HG03571 (cell line): ENCODE measurements at regions not wholly inside any gene's neighbourhood (a gene's known extent, or its start where the extent isn't known, plus 50 kb on each side); places are given as distances from the start of the nearest gene placed in this dataset.

Experiments
- ATAC-seq: cut with Tn5 transposase; IDR thresholded peaks from one replicate; pipeline ENCODE4 v1.9.1; 2021; ENCODE audit not compliant: unreplicated experiment

DNA sequence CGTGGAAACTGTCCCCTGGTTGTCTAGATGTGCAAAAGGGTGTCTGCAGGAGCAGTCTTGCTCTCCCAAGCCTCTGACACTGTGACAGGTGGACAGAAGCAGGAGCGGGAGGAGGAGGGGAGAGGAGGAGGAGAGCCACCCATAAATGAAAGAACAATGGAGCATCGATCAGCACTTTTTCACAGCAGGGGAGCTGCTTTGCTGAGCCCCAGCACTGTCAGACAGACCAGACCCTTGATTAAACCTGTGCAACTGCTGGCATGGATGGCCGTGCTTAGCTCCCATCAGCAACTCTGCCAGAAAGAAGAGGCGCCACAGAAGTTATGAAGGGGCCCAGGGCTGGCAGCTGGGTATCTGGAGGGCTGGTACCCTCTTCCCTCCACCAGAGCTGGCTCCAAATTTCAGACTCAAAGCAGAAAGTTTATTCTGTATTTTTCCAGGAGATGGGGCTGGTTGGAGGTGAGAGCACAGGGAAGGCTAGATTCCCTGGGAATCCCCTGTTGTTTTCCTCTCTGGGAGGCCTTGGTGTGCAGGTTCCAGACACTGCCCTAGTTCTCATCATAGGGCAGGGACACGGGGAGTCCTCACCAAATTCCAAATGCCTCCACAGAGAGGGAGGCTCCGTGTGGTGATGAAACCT, 1192.2 kb downstream of the UQCRFS1 start:
- ATAC-seq: no peak

DNA sequence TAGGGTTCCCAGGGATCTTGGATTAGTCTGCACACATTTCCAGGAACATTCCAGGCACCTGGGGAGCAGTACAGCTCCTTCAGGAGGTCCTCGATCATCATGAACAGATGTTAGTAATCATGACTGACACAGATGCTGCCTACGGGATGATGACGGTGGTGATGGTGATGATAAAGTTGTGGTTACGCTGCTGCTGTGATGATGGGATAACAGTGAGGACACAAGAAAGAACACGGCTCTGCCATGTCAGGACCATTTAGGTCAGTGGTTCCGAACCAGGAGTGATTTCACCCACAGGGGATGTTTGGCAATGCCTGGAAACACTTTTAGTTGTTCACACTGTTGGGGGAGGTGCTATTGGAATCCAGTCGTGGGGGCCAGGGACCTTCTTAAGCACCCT, 1193.0 kb downstream of the UQCRFS1 start:
- no peak for ATAC-seq

DNA sequence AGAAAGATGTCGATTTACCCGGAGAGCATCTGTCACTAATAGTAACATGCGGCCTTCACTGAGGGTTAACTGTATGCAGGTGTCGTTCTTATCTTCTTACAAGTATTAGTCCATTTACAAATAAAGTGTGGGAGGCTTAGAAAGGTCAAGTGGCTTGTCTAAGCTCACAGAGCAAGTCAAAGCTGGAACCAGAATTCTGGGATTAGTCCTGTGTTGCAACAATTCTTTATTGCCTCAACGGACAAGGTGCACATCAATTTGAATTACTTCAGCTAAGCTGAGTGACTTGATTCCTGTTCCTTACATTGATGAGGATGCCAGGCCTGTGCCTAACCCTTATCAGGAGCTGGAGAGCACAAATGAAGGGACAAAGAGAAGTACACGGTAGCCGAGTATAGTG, 1193.6 kb downstream of the UQCRFS1 start:
- no peak for ATAC-seq

DNA sequence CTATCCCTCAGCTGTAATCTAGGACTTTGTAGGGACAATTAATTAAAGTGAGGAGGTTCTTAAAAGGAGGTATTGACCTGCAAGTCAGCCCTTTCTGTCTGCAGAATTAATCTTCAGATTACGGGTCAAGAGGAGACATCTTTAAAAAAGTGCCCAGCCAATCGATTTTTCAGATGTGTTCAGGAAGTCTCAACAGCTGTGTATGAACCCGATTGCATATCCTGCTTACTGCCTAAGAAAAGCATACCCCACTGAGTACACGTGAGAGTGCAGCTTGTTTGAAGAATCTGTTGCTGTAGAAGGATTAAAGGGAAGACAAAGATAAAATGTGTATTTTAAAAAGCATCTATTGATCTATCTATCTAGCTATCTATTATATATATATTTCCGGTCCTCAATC, 1194.5 kb downstream of the UQCRFS1 start:
- no peak for ATAC-seq

DNA sequence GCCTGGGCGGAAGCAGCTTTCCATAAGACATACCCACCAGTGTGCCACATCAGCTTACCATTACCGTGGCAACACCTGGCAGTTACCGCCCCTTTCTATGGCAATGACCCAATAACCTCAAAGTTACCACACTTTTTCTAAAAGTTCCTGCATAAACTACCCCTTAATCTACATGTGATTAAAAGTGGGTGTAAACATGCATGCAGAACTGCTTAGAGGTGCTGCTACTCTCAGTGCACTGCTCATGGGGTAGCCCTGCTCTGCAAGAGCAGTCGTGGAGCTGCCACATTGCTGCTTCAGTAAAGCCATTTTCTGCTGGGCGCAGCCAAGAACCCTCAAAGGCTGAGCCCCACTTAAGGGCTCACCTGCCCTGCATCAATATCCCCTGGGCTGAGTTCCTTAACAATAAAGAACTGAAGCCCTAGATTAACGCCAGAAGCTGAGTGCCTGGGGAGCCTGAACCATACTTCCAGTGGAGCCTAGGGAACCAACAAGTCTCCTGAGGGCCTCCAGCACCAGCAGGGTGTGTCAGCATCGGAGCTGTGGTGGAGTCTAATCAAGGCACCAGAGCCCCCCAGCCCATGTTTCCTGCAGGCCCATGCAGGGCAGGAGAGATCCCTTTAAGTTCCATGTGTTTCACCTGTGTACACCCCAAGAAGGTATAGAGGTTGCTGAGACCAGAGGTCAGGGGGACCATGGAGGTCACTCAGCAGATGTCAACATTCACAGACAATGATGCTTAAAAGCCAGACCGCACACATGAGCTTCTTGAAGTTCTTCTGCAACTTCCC, 1198.1 kb downstream of the UQCRFS1 start:
- no peak for ATAC-seq

DNA sequence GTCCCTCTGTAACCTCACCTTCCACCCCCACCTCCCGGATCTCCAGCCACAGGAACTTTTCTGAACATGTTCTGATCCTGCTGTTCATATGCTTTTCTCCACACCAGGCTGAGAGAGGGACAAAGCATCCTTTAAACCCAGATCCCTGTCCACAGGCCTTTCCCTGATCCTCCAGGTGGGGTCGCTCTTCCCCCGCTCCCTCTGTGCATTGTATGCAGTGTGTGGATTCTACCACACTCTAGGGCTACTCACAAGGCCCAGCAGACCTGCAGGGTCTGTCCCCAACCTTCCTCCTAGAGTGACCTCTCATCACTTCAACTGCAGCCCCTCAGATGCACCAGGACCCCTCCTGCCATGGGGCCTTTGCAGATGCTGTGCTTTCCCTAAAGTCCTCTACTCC, 1200.6 kb downstream of the UQCRFS1 start:
- ATAC-seq: no peak

DNA sequence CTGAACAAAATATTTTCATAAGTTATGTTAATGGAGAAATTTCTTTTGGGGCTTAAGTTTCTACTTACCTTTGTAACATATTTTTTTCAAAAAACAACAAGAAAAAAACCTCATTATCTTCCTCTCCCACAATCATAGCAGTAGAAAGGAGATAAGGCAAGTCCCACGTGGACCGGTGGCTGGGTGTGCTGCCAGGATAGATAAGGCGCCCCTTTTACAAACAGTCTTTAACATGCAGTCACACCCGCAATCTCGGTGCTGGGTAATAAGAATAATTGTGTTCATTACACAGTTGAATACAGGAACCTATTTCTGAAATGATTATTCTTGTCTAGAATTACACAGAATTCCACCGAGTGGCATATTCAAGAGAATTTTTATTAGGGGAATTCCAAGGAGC, 1202.3 kb downstream of the UQCRFS1 start:
- ATAC-seq: no peak

DNA sequence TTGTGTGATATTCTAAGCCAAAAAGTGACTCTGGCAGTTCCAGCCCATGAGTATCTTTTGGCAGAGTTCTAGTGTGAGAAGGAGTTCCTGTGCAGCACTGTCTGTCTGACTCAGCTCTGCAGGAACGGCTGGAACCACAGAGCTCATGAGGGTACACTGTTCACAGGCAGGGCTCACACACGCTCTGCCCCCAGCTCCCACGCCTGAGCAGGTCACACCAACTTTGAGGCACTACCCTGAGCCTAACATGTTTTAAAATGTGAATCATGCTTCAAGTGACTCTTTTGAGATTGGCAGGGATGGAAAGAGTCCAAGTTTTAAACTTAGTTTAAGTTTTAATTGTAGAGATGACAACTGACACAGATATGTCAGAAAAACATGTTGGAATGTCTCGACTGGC, 1203.3 kb downstream of the UQCRFS1 start:
- ATAC-seq: no peak

DNA sequence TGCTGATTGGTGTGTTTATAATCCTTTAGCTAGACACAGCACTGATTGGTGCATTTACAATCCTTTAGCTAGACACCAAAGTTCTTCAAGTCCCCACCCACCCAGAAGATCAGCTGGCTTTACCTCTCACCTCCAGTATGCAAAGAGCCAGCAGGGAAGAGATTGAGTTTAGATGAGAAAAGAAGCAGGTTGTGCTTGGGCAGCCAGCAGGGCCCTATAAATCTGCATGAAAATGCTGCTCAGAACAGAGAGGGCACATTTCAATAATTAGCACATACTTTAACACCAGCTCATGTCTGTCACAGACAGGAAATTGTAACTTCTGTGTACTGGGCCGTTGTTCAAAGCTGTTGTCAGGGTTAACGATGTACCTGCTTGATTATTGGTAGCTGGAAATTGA, 1204.3 kb downstream of the UQCRFS1 start:
- no peak for ATAC-seq

DNA sequence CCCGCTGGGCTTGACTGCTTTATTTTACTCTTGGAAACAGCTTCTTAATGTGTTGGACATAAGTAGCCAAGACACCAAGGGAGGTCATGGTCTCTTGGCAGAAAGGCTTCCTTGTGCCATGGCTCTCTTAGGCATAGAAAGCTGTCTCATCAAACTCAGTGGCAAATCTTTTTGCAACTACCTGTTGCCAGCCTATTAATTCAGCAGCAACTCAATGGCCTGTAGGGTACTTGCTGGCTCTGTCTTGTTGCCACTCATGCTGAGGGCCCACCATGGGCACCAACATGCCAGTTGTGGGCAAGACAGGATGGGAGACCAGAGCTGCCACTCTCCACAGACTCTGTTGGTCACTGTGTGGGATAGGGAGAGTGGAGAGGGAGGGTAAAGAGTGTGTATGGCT, 1209.4 kb downstream of the UQCRFS1 start:
- no peak for ATAC-seq

DNA sequence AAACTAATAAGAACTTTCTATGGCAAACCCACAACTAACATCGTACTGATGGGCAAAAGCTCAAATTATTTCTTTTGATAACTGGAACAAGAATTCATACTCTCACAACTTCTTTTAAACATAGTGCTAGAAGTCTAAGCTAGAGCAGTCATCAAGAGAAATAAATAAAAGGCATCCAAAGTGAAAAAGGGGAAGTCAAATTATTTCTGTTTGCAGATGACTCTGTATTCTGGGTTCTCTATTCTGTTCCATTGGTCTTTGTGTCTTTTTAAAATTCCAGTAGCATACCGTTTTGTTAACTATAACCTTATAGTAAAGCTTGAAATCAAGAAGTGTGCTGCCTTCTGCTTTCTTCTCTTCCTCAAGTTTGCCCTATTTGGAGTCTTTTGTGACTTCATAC, 1215.9 kb downstream of the UQCRFS1 start:
- ATAC-seq: no peak

DNA sequence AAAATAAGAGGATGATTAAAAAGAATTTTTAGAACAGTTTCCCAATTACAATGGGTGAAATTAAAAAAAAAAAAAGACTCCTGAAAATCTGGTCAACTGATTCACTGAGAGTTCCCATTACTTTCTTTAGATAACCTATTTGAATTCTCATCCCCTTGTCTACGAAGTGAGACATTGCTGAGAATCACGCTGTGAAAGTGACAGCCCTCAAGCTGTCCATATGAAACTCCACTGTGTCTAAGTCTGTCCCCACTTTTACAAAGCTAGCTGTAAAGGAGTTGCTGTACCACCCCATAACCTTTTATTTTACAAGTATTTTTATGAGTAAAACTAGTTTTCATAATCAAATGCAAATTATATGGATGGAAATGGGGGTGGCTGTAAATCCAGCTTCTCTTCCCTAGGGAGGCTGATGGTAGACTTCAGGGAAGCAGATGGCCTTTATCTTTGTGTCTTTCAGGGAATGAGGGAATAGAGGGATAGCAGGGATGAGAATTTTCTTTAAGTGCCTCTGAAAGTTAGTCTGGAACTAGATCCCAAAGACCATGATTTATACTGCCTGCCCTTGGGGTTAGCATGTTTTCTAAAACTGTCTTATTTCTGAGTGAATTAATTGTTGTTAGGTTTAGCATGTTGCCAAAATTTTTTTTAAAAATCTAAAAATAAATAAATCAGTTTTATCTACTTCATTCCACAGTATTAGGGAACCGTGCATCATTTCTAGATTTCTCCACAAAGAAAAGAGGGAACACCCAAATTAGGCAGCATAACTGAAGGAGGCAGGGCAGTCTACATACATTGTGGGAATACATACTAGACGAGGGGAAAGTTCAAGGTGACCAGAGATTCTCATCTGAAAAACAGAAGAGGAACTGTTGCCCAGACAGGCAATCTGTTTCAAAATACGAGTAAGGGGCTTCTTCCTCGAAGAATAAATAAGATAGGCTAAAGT, 1219.1 kb downstream of the UQCRFS1 start:
- no peak for ATAC-seq

DNA sequence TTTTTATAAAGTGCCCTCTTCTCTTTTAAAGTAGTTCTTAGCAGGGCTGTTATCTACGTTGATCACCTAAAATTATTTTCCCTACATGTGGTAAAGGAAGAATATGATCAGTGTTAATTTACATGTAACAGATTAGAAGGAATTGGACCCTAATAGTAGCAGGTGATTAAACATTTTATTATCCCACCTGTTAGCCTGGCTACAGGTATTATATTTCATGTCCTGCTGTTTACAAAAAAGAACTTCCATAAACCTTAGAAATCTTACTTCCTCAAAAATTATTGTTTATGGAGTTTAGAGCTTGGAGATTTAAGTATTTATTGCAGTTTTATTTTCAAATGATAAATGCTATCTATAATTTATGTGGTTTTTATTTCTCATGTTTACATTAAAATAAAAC, 1226.7 kb downstream of the UQCRFS1 start:
- ATAC-seq: no peak

DNA sequence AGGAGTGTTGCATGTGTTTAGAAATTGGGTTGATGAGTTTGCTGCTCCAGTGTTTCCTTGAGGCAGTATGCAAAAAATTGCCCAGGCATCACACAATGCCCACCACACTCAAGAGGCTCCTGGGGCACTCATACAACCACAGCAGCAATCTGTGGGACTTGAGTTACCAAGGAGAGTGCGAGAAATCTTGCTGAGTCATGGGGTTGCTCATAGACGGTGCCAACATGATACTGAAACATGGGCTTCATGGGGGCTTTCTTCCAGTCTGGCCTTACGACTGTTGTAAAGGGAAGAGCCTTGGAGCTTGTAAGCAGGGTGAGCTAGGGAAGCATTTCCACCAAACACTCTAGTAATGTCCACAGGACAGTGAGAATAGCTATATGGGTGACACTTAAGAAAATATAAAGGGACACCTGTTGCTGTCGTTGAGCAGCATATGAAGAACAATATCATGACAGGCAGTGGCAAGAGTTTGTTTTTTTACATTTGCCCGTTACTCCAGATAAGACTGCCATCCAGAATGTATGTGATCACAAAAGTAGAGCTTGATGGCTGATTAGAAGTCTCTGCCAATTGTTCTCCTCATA, 1237.4 kb downstream of the UQCRFS1 start:
- no peak for ATAC-seq

DNA sequence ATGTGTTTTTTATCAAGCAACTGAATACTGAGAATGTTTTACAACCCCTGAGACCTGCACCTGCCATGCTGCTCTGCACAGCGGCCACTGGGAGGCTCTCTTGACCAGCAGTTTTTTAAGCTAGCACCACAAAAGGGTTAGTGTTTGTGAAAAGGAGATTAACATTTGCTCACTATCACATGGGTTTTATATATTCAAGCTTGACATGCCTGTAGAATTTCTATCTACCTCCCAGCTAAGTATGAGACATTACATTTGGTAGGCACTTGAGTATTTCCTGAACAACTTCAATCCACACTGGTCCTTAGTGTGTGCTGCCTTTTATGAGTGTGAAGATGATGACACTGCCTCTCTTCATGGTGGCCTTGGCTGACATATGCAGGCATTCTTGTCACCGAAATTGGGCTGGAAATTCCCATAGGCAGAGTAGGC, 1238.9 kb downstream of the UQCRFS1 start:
- no peak for ATAC-seq

DNA sequence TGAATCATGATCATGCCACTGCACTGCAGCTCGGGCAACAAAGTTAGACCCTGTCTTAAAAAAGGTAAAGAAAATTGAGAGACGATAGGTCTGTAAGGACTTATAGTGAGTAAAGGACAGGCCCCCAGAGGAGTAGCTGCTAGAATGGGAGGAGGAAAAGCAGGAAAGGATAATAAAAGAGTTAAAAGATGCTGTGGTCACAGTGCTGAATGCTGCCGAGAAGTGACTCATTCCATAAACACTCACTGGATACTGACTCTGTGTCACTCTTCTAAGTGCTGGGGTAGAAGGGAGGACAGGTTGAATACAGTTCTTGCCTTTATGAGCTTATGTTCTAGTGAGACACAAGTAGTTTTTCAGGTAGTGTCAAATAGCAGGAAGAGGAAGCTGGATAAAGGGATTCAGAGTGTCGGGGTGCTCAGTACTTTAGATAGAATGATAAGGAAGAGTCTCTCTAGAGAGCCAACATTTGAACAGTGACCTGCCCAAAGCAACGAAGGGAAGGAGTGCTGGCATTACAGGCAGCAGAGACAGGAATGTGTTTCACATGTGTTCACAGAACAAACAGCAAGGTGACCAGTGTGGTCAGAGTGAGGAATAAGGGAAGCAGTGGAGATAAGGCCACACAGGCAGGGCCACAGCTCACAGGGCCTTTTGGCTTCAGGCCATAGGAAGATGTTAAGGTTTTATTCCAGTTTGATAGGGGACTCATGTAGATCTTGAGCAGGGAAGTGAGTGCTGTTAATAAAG, 1240.5 kb downstream of the UQCRFS1 start:
- ATAC-seq: no peak

DNA sequence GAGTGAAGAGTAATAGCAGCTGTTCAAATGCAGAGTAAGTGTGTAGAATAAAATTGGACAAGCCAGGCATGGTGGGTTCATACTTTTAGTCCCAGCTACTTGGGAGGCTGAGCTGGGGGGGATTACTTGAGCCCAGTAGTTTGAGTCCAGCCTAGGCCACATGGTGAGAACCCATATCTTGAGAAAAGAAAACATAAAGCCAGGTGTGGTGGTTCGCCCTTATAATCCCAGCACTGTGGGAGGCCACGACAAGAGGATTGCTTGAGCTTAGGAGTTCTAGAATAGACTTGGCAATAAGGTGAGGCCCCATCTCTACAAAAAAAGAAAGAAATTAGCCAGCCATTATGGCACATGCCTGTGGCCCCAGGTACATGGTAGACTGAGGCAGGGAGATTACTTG, 1241.1 kb downstream of the UQCRFS1 start:
- no peak for ATAC-seq

DNA sequence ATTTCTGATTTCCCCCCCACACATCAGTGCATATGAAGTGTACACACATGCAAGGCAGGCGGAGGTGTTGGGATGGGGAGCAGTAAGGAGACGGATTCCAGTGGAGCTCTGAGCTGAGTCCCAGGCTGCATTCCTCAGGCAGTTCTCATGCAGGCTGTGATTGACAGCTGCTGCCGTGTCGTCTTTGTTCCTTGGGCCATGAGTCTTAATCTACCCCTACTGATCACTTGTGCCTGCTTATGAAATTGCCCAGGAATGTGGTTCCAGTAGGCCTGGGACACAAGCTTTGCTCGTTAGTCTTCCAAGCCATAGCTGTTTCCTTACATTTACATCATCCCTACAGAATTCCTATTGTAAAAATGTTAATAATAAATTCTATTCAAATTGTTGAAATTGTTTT, 1241.9 kb downstream of the UQCRFS1 start:
- no peak for ATAC-seq

DNA sequence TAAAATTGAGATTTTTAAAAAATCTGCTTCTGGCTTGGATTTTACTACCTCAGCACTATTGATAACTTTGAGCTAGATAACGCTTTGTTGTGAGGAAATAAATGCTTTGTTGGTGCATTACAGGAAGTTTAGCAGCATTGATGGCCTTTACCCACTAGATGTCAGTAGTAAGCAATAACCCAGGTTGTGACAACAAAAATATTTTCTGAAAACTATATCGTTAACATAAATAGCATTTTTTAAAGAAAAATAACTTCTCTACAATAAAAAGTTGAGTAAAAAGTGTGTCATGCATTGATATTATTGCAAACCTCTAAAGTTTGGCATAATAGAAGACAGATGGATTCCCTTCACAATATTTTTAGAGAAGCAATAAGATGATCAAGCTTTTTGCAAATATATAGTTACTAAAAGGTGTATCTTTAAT, 1246.5 kb downstream of the UQCRFS1 start:
- ATAC-seq: no peak

DNA sequence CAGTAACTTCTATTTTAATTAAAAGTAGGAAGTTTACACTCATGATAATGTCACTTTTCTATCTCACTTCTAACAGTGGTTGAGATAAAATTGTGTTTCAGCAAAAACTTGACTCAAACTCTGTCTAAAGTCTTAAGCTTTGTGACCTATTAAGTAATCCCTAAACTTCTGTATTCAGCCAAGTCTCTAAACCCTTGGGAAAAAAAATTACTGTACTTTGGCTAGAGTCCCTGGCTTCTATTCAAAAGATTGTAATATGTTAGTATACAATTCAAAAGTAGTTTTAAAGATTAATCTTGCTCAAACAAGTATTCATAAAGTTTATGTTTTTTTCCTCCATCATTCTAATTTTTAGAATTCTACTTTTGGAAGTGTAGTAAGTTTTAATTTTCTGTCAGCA, 1248.8 kb downstream of the UQCRFS1 start:
- ATAC-seq: no peak

DNA sequence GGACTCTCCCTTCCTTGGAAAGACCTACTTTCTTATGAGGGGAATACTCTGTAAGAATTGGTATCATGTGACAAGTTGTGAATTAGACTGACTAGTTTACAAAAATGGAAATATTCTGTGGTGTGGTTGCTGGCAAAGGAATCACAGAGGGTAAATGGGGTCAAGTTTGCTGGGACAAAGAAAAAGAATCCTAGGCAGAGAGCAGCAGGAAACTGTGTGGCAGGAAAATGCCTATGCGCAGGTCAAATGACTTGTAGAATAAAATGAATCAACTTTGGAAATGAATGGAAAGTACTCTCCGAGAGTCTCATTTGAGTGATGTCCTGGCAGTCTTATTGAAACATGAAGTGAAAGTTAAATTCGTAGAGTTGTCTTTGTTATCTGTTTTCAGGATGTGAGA, 1250.7 kb downstream of the UQCRFS1 start:
- no peak for ATAC-seq
